H1 (cell line): ENCODE measurements at regions not wholly inside any gene's neighbourhood (a gene's known extent, or its start where the extent isn't known, plus 50 kb on each side); places are given as distances from the start of the nearest gene placed in this dataset.

Experiments
- CTCF ChIA-PET: fragments of 300-600 bp; sonication (Branson Sonifier 250); formaldehyde crosslinking; loops from one replicate; lab custom pipeline; 2021; ENCODE audit not compliant: partially characterized antibody; lab: Charles Lee
- POLR2A ChIA-PET: fragments of 300-600 bp; sonication (Branson Sonifier 250); formaldehyde crosslinking; loops from one replicate; lab custom pipeline; 2021; ENCODE audit warnings: inconsistent platforms; ENCODE audit not compliant: partially characterized antibody; lab: Charles Lee
- DNase-seq, 2 experiments: peaks; one replicate each; pipeline versions ENCODE4 v3.0.0 to v3.0.0-alpha.2; 2010 to 2022; ENCODE audit warnings: low spot score in 2 of 2, low read depth in 1 of 2, mixed read lengths in 1 of 2
- FAIRE-seq: peaks from 2 replicates; lab custom pipeline; 2011; peaks lifted over from hg19 to GRCh38; lab: Jason Lieb, UNC
- H2AFZ ChIP-seq: 2 replicates; pipeline ENCODE4 v1.8.1; 2012; ENCODE audit warnings: low read length, inconsistent platforms
- H2AK5ac ChIP-seq: 2 replicates; pipeline ENCODE4 v1.6.1; 2013; ENCODE audit warnings: low read depth, low read length
- H2BK120ac ChIP-seq: replicated peaks from 2 replicates; pipeline ENCODE3; 2013; ENCODE audit warnings: low read depth, low read length, inconsistent platforms
- H2BK12ac ChIP-seq: 2 replicates; pipeline ENCODE4 v1.6.1; 2013; ENCODE audit warnings: low read depth, low read length
- H2BK15ac ChIP-seq: 2 replicates; pipeline ENCODE4 v1.6.1; 2013; ENCODE audit warnings: low read length
- H2BK20ac ChIP-seq: 2 replicates; pipeline ENCODE4 v1.6.1; 2013; ENCODE audit warnings: low read length
- H2BK5ac ChIP-seq: 2 replicates; pipeline ENCODE4 v1.6.1; 2013; ENCODE audit warnings: low read depth, low read length
- H3K14ac ChIP-seq: 2 replicates; pipeline ENCODE4 v1.6.1; 2013; ENCODE audit warnings: inconsistent platforms; ENCODE audit not compliant: insufficient read length
- H3K18ac ChIP-seq: 2 replicates; pipeline ENCODE4 v1.6.1; 2013; ENCODE audit warnings: low read length; ENCODE audit errors: extremely low read depth
- H3K23ac ChIP-seq: 2 replicates; pipeline ENCODE4 v1.6.1; 2013; ENCODE audit warnings: inconsistent platforms; ENCODE audit not compliant: insufficient read length
- H3K23me2 ChIP-seq: 2 replicates; pipeline ENCODE4 v1.6.1; 2013; ENCODE audit warnings: low read depth, low read length
- H3K27ac ChIP-seq: 2 replicates; pipeline ENCODE4 v1.6.1; 2011; ENCODE audit warnings: low read depth, low read length, inconsistent platforms
- H3K27me3 ChIP-seq, 4 experiments: replicated peaks in 1 of 4; 1 replicate in 1 of 4; 2 replicates in 3 of 4; pipeline versions ENCODE4 v1.6.1 to v1.8.1; 2011 to 2013; ENCODE audit warnings: low read length in 3 of 4, mild to moderate bottlenecking in 3 of 4, inconsistent platforms in 2 of 4, mixed read lengths in 2 of 4, moderate library complexity in 1 of 4; ENCODE audit not compliant: control insufficient read depth in 3 of 4, insufficient read depth in 3 of 4; ENCODE audit errors: extremely low read depth in 1 of 4
- H3K36me3 ChIP-seq, 4 experiments: 2 replicates each; pipeline versions ENCODE4 v1.6.1 to v1.8.1; 2011 to 2013; ENCODE audit warnings: mild to moderate bottlenecking in 4 of 4, low read length in 3 of 4, moderate library complexity in 2 of 4, control low read depth in 1 of 4, inconsistent platforms in 1 of 4; ENCODE audit not compliant: insufficient read depth in 4 of 4, control insufficient read depth in 2 of 4
- H3K4ac ChIP-seq: replicated peaks from 2 replicates; pipeline ENCODE3; 2013; ENCODE audit warnings: low read length, low read depth, mixed read lengths, inconsistent platforms; ENCODE audit not compliant: insufficient read length
- H3K4me1 ChIP-seq, 4 experiments: replicated peaks in 1 of 4; 1 replicate in 1 of 4; 2 replicates in 3 of 4; pipeline versions ENCODE4 v1.6.1 to v1.8.1; 2011 to 2013; ENCODE audit warnings: low read length in 3 of 4, inconsistent platforms in 2 of 4, mixed read lengths in 1 of 4; ENCODE audit not compliant: insufficient read depth in 4 of 4, control insufficient read depth in 3 of 4
- H3K4me2 ChIP-seq, 2 experiments: 2 replicates each; pipeline versions ENCODE4 v1.6.1 to v1.8.1; 2011 to 2013; ENCODE audit warnings: low read depth in 2 of 2, low read length in 2 of 2, control low read depth in 1 of 2, inconsistent platforms in 1 of 2, mild to moderate bottlenecking in 1 of 2; ENCODE audit not compliant: insufficient read depth in 1 of 2
- H3K4me3 ChIP-seq, 4 experiments: fragments of 200-600, 300-600 bp in 1 of 4; sonication (generic), shearing (Covaris generic), sonication (Bioruptor Twin) in 1 of 4; 2 replicates each; pipeline versions ENCODE4 v1.5.1 to v1.8.1; 2011 to 2016; ENCODE audit warnings: low read length in 4 of 4, low read depth in 3 of 4, control low read depth in 2 of 4, inconsistent platforms in 2 of 4, mild to moderate bottlenecking in 2 of 4, mixed read lengths in 1 of 4, moderate library complexity in 1 of 4; ENCODE audit not compliant: insufficient read depth in 2 of 4; ENCODE audit errors: extremely low read depth in 1 of 4
- H3K56ac ChIP-seq: replicated peaks from 2 replicates; pipeline ENCODE3; 2013; ENCODE audit warnings: low read depth, mild to moderate bottlenecking, mixed read lengths, low read length, inconsistent platforms; ENCODE audit not compliant: insufficient read length
- H3K79me1 ChIP-seq: 2 replicates; pipeline ENCODE4 v1.6.1; 2013; ENCODE audit warnings: low read depth, low read length, control low read depth
- H3K79me2 ChIP-seq, 2 experiments: 2 replicates each; pipeline versions ENCODE4 v1.6.1 to v1.8.1; 2012 to 2013; ENCODE audit warnings: low read length in 2 of 2, mild to moderate bottlenecking in 2 of 2, inconsistent platforms in 1 of 2; ENCODE audit not compliant: insufficient read depth in 2 of 2, control insufficient read depth in 1 of 2
- H3K9ac ChIP-seq, 4 experiments: replicated peaks in 1 of 4; 1 replicate in 1 of 4; 2 replicates in 3 of 4; pipeline versions ENCODE4 v1.6.1 to v1.8.1; 2011 to 2013; ENCODE audit warnings: low read depth in 3 of 4, low read length in 3 of 4, control low read depth in 2 of 4, mild to moderate bottlenecking in 2 of 4, moderate library complexity in 2 of 4, inconsistent platforms in 1 of 4; ENCODE audit errors: extremely low read depth in 1 of 4
- H3K9me3 ChIP-seq, 2 experiments: 2 replicates each; pipeline versions ENCODE4 v1.6.1 to v1.8.1; 2012 to 2013; ENCODE audit warnings: mild to moderate bottlenecking in 2 of 2, moderate library complexity in 2 of 2, control low read depth in 1 of 2, inconsistent platforms in 1 of 2, low read depth in 1 of 2, low read length in 1 of 2, mixed read lengths in 1 of 2; ENCODE audit not compliant: insufficient read depth in 2 of 2
- H4K20me1 ChIP-seq, 2 experiments: replicated peaks in 1 of 2; 2 replicates each; pipeline versions ENCODE3 to v1.8.1; 2011 to 2013; ENCODE audit warnings: inconsistent platforms in 2 of 2, low read length in 2 of 2, mild to moderate bottlenecking in 1 of 2; ENCODE audit not compliant: insufficient read depth in 2 of 2, control insufficient read depth in 1 of 2
- H4K5ac ChIP-seq: 2 replicates; pipeline ENCODE4 v1.6.1; 2013; ENCODE audit warnings: low read length, low read depth, mixed read lengths, inconsistent platforms; ENCODE audit not compliant: insufficient read length
- H4K8ac ChIP-seq: 2 replicates; pipeline ENCODE4 v1.8.0; 2013; ENCODE audit warnings: mild to moderate bottlenecking, moderate library complexity, low read length, inconsistent platforms; ENCODE audit not compliant: insufficient read depth; ENCODE audit errors: extremely low read depth
- H4K91ac ChIP-seq: replicated peaks from 2 replicates; pipeline ENCODE3; 2013; ENCODE audit warnings: low read length, mixed read lengths, inconsistent platforms; ENCODE audit not compliant: insufficient read length
- EZH2 ChIP-seq: fragments of 200-600 bp; sonication (generic); IDR thresholded peaks from 2 replicates; pipeline ENCODE4 v1.7.1; 2012; ENCODE audit warnings: low read depth, mild to moderate bottlenecking, moderate library complexity, low read length, inconsistent platforms; ENCODE audit not compliant: severe bottlenecking
- FOSL1 ChIP-seq: IDR thresholded peaks from 2 replicates; pipeline ENCODE4 v1.6.1; 2011; ENCODE audit warnings: mild to moderate bottlenecking, low read depth, low read length, moderate library complexity; ENCODE audit not compliant: insufficient read depth
- GTF2F1 ChIP-seq: IDR thresholded peaks from 2 replicates; pipeline ENCODE4 v1.6.1; 2012; ENCODE audit warnings: low read depth, low read length, improper control_type of control experiment, borderline replicate concordance
- JUN ChIP-seq: IDR thresholded peaks from 2 replicates; pipeline ENCODE4 v1.6.1; 2011; ENCODE audit warnings: low read depth, mild to moderate bottlenecking, improper control_type of control experiment, low read length
- JUND ChIP-seq: IDR thresholded peaks from 2 replicates; pipeline ENCODE4 v1.6.1; 2011; ENCODE audit warnings: mild to moderate bottlenecking, improper control_type of control experiment, low read length
- RNF2 ChIP-seq: fragments of 200-900, 300-1000 bp; sonication (generic); IDR thresholded peaks from 2 replicates; pipeline ENCODE4 v1.7.1; 2016; ENCODE audit warnings: borderline replicate concordance, low read depth, mild to moderate bottlenecking, antibody characterized with exemption, low read length; ENCODE audit not compliant: poor library complexity, severe bottlenecking; ENCODE audit errors: missing control alignments
- SIX5 ChIP-seq: IDR thresholded peaks from 2 replicates; pipeline ENCODE4 v1.6.1; 2011; ENCODE audit warnings: mild to moderate bottlenecking, low read depth, low read length
- SRF ChIP-seq: IDR thresholded peaks from 2 replicates; pipeline ENCODE4 v1.6.1; 2011; ENCODE audit warnings: mild to moderate bottlenecking, low read depth, low read length, moderate library complexity
- TCF12 ChIP-seq: IDR thresholded peaks from 2 replicates; pipeline ENCODE4 v1.6.1; 2011; ENCODE audit warnings: low read depth, mild to moderate bottlenecking, low read length
- WGBS, 2 experiments: shearing (Covaris generic) in 1 of 2; methylation state at CpG; one replicate each; pipeline versions ENCODE4 v1.1.6 to v1.1.7; 2013 to 2015; ENCODE audit warnings: low lambda C conversion rate in 2 of 2, mixed read lengths in 2 of 2, inconsistent platforms in 1 of 2, low coverage in 1 of 2, missing lambda C conversion rate in 1 of 2; ENCODE audit not compliant: insufficient replicate concordance in 2 of 2, insufficient coverage in 1 of 2, insufficient read length in 1 of 2; ENCODE audit errors: extremely low coverage in 1 of 2, missing lambda C conversion rate in 1 of 2; 5-methylcytosine and 5-hydroxymethylcytosine counted together

DNA sequence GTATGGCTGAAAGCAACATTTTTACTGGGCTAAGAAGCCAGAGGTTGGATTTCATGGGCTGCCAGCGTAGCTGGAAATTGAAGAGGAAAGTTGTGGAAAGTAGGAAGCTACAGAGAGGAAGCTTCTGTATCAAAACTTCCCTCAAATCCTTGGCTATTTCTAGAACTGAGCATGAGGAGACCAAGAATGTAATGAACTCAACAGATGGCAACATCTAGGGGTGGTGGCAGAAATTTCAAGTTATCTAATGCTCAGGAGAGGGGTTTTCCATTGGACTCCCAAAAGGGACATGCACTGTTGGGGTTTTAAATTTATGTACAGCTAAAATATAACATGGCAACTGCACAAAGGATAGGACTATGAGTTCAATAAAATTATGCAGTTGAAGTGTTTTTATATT lies 151.3 kb downstream of the DHRS2 start:
- Histone ChIP-seq H3K9ac (no peak overlapping the region), H4K5ac (no peak overlapping the region), H2BK120ac (no peak overlapping the region), H3K4me3 (no peak overlapping the region), H3K18ac (no peak overlapping the region), H3K4ac (no peak overlapping the region), H4K91ac (no peak overlapping the region), H3K27me3 (no peaks in the 10 kb centered on the region; a peak in 1 of 7 replicates), H2AK5ac (no peak overlapping the region), H4K8ac (no peak overlapping the region), H4K20me1 (no peaks in the 10 kb centered on the region)
- FAIRE-seq: no peak
- no peak for TF ChIP-seq RNF2
- no peak for TF ChIP-seq TCF12
- no peak for TF ChIP-seq SRF
- no peak for TF ChIP-seq JUN
- TF ChIP-seq FOSL1: no peak
- TF ChIP-seq JUND: no peak
- no peak for TF ChIP-seq SIX5
- no peak for TF ChIP-seq EZH2
- TF ChIP-seq GTF2F1: no peak
- TF ChIP-seq, all 59 proteins: peak for 0
- 59% methylated on average over 1 of the region's 1 CpG; no CpG with 5 or more reads in 1 of the 2 experiments for WGBS, 2 experiments
- Histone ChIP-seq H3K36me3 (no peaks in the 10 kb centered on the region), H3K56ac (no peak overlapping the region), H3K4me2 (no peak overlapping the region), H3K27ac (no peak overlapping the region), H3K79me1 (no peaks in the 10 kb centered on the region), H3K14ac (no peak overlapping the region), H3K9me3 (peaks cover 23 to 72% of the 10 kb centered on the region in 2 experiments; a peak in 3 of 4 replicates), H3K23me2 (no peaks in the 10 kb centered on the region), H3K4me1 (no peaks in the 10 kb centered on the region), H3K23ac (no peak overlapping the region), H3K79me2 (no peaks in the 10 kb centered on the region), H2AFZ (no peak overlapping the region), H2BK5ac (no peak overlapping the region), H2BK12ac (no peak overlapping the region), H2BK20ac (no peak overlapping the region), H2BK15ac (no peak overlapping the region)
- POLR2A ChIA-PET: interaction anchor here (0.6 kb wide), 1 partner anchor 342 kb away, joined by 3 read pairs; no protein-coding TSS in a partner anchor
- DNase-seq: no peak
- CTCF ChIA-PET: interaction anchor here (1.2 kb wide), 1 partner anchor 58 kb away, joined by 4 read pairs; no protein-coding TSS in a partner anchor
